A549 (cell line): ENCODE measurements at regions not wholly inside any gene's neighbourhood (a gene's known extent, or its start where the extent isn't known, plus 50 kb on each side); places are given as distances from the start of the nearest gene placed in this dataset.
"Not testable (repeated sequence)": the region's sequence is repeated elsewhere in the genome, so short reads cannot be mapped to it uniquely, and the experiment has no call there.

Experiments
- ATAC-seq, 2 experiments: fragments of 200-7000 bp in 1 of 2; fragments of >200 bp in 1 of 2; cut with Nextera tagmentation in 1 of 2; cut with Tn5 transposase in 1 of 2; 3 replicates each; pipeline versions ENCODE4 v1.8.0 to v1.9.1; 2018 to 2020; ENCODE audit warnings: mild to moderate bottlenecking in 1 of 2, moderate library complexity in 1 of 2
- CTCF ChIA-PET: fragments of 300-600 bp; sonication (Branson Sonifier 250); formaldehyde crosslinking; extraction: SDS; loops from one replicate; lab custom pipeline; 2021; ENCODE audit warnings: antibody characterized with exemption, inconsistent platforms; lab: Yijun Ruan, JAX
- POLR2A ChIA-PET: fragments of 350-600 bp; formaldehyde crosslinking; extraction: SDS; loops from one replicate; lab custom pipeline; 2021; ENCODE audit warnings: antibody characterized with exemption, inconsistent platforms; lab: Yijun Ruan, JAX
- DNase-seq, 2 experiments: peaks; one replicate each; pipeline versions ENCODE4 v3.0.0 to v3.0.0-alpha.2; 2011 to 2016; ENCODE audit warnings: low read depth in 1 of 2, low spot score in 1 of 2
- FAIRE-seq: peaks from 2 replicates; lab custom pipeline; 2011; peaks lifted over from hg19 to GRCh38; lab: Jason Lieb, UNC
- H3K27ac ChIP-seq, 2 experiments: fragments of >200 bp; sonication (Bioruptor Twin); formaldehyde crosslinking; 3 replicates each; pipeline ENCODE4 v1.5.1; 2016 to 2017
- H3K4me1 ChIP-seq: fragments of >200 bp; sonication (Bioruptor Twin); formaldehyde crosslinking; 3 replicates; pipeline ENCODE4 v1.6.1; 2016
- H3K4me2 ChIP-seq: fragments of >200 bp; sonication (Bioruptor Twin); formaldehyde crosslinking; 3 replicates; pipeline ENCODE4 v1.6.1; 2016
- H3K4me3 ChIP-seq: fragments of >200 bp; sonication (Bioruptor Twin); formaldehyde crosslinking; 3 replicates; pipeline ENCODE4 v1.5.1; 2016
- H3K9me3 ChIP-seq: fragments of >200 bp; sonication (Bioruptor Twin); formaldehyde crosslinking; 3 replicates; pipeline ENCODE4 v1.6.1; 2016
- BCL3 ChIP-seq: fragments of >200 bp; sonication (Bioruptor Twin); formaldehyde crosslinking; IDR thresholded peaks from 3 replicates; pipeline ENCODE4 v1.6.1; 2016
- CEBPB ChIP-seq, 2 experiments: fragments of >200 bp in 1 of 2; sonication (Bioruptor Twin) in 1 of 2; formaldehyde crosslinking in 1 of 2; IDR thresholded peaks; 2 replicates each; pipeline ENCODE4 v1.6.1; 2012 to 2016
- CTCF ChIP-seq: fragments of >200 bp; sonication (Bioruptor Twin); formaldehyde crosslinking; IDR thresholded peaks from 3 replicates; pipeline ENCODE4 v1.5.1; 2016
- EHMT2 ChIP-seq: fragments of 200-600 bp; sonication (generic); IDR thresholded peaks from 2 replicates; pipeline ENCODE4 v1.6.1; 2016; ENCODE audit warnings: antibody characterized with exemption, low read depth, mild to moderate bottlenecking, moderate library complexity
- ELK1 ChIP-seq: fragments of 150-350 bp; IDR thresholded peaks from 2 replicates; pipeline ENCODE4 v1.6.1; 2014; ENCODE audit warnings: low read depth, mild to moderate bottlenecking, low read length
- FOSB ChIP-seq: fragments of 250-450 bp; sonication (Bioruptor Pico); IDR thresholded peaks from 2 replicates; pipeline ENCODE4 v1.5.0; 2020; ENCODE audit warnings: mild to moderate bottlenecking, moderate library complexity
- FOSL2 ChIP-seq, 2 experiments: fragments of 450-650 bp in 1 of 2; fragments of >200 bp in 1 of 2; sonication (Bioruptor Twin) in 1 of 2; formaldehyde crosslinking; IDR thresholded peaks; 2 replicates each; pipeline versions ENCODE4 v1.5.0 to v1.6.1; 2016 to 2020; ENCODE audit warnings: mild to moderate bottlenecking in 1 of 2, moderate library complexity in 1 of 2
- FOXS1 ChIP-seq: fragments of 250-450 bp; sonication (Bioruptor Pico); IDR thresholded peaks from 2 replicates; pipeline ENCODE4 v1.5.0; 2020; ENCODE audit warnings: mild to moderate bottlenecking, moderate library complexity
- HEYL ChIP-seq: fragments of 250-450 bp; sonication (Bioruptor Pico); IDR thresholded peaks from 2 replicates; pipeline ENCODE4 v1.8.0; 2021; ENCODE audit warnings: mild to moderate bottlenecking, moderate library complexity
- HMGXB4 ChIP-seq: fragments of 250-450 bp; sonication (Bioruptor Pico); IDR thresholded peaks from 2 replicates; pipeline ENCODE4 v1.5.0; 2021; ENCODE audit warnings: mild to moderate bottlenecking, moderate library complexity, borderline replicate concordance
- HOXA7 ChIP-seq: fragments of 250-450 bp; sonication (Bioruptor Pico); IDR thresholded peaks from 2 replicates; pipeline ENCODE4 v1.5.0; 2020; ENCODE audit warnings: mild to moderate bottlenecking, moderate library complexity
- HOXB5 ChIP-seq: fragments of 250-450 bp; sonication (Bioruptor Pico); IDR thresholded peaks from 2 replicates; pipeline ENCODE4 v1.5.0; 2020; ENCODE audit warnings: mild to moderate bottlenecking, moderate library complexity
- JUN ChIP-seq, 2 experiments: fragments of >200 bp; sonication (Bioruptor Twin); formaldehyde crosslinking; IDR thresholded peaks; 2 replicates in 1 of 2; 3 replicates in 1 of 2; pipeline ENCODE4 v1.6.1; 2016 to 2017
- MAFK ChIP-seq: fragments of 450-650 bp; IDR thresholded peaks from 2 replicates; pipeline ENCODE4 v1.6.1; 2014; ENCODE audit not compliant: partially characterized antibody
- MYC ChIP-seq: IDR thresholded peaks from 2 replicates; pipeline ENCODE4 v1.6.1; 2012; ENCODE audit warnings: mild to moderate bottlenecking, inconsistent platforms, low read length, improper control_type of control experiment, borderline replicate concordance
- NPAS2 ChIP-seq: fragments of 250-450 bp; sonication (Bioruptor Pico); IDR thresholded peaks from 2 replicates; pipeline ENCODE4 v1.8.0; 2022; ENCODE audit warnings: mild to moderate bottlenecking, moderate library complexity, borderline replicate concordance
- POLR2AphosphoS2 ChIP-seq: conservative IDR thresholded peaks from 2 replicates; pipeline ENCODE4 v1.6.1; 2012; ENCODE audit warnings: low read length, improper control_type of control experiment, inconsistent platforms
- RAD21 ChIP-seq, 2 experiments: fragments of >200 bp in 1 of 2; sonication (Bioruptor Twin) in 1 of 2; formaldehyde crosslinking in 1 of 2; IDR thresholded peaks in 1 of 2; conservative IDR thresholded peaks in 1 of 2; 2 replicates in 1 of 2; 3 replicates in 1 of 2; pipeline ENCODE4 v1.6.1; 2012 to 2018; ENCODE audit warnings: inconsistent platforms in 1 of 2
- RARB ChIP-seq: fragments of 250-450 bp; sonication (Bioruptor Pico); IDR thresholded peaks from 2 replicates; pipeline ENCODE4 v1.8.0; 2021; ENCODE audit warnings: mild to moderate bottlenecking, moderate library complexity
- RNF2 ChIP-seq: fragments of 200-600 bp; sonication (generic); IDR thresholded peaks from 2 replicates; pipeline ENCODE4 v1.6.1; 2016; ENCODE audit warnings: low read depth, mild to moderate bottlenecking, antibody characterized with exemption, moderate library complexity, borderline replicate concordance
- SMC3 ChIP-seq: fragments of >200 bp; sonication (Bioruptor Twin); formaldehyde crosslinking; IDR thresholded peaks from 3 replicates; pipeline ENCODE4 v1.6.1; 2018; ENCODE audit warnings: inconsistent platforms
- SREBF2 ChIP-seq: fragments of 450-650 bp; IDR thresholded peaks from 2 replicates; pipeline ENCODE4 v1.6.1; 2014; ENCODE audit warnings: mild to moderate bottlenecking, moderate library complexity
- TFCP2L1 ChIP-seq: fragments of 250-450 bp; sonication (Bioruptor Pico); IDR thresholded peaks from 2 replicates; pipeline ENCODE4 v1.5.0; 2021; ENCODE audit warnings: mild to moderate bottlenecking
- TP53 ChIP-seq: fragments of 250-450 bp; sonication (Bioruptor Pico); IDR thresholded peaks from 2 replicates; pipeline ENCODE4 v1.5.0; 2021; ENCODE audit warnings: mild to moderate bottlenecking, moderate library complexity
- USF2 ChIP-seq: fragments of 450-650 bp; IDR thresholded peaks from 2 replicates; pipeline ENCODE4 v1.6.1; 2014; ENCODE audit warnings: antibody characterized with exemption
- ZC3H11A ChIP-seq: fragments of 450-650 bp; IDR thresholded peaks from 2 replicates; pipeline ENCODE4 v1.6.1; 2014; ENCODE audit warnings: antibody characterized with exemption, mild to moderate bottlenecking
- ZFP36 ChIP-seq: fragments of 450-650 bp; IDR thresholded peaks from 2 replicates; pipeline ENCODE4 v1.6.1; 2014; ENCODE audit warnings: borderline replicate concordance; ENCODE audit not compliant: partially characterized antibody
- ZNF302 ChIP-seq: fragments of 250-450 bp; sonication (Bioruptor Pico); IDR thresholded peaks from 2 replicates; pipeline ENCODE4 v1.9.0; 2021; ENCODE audit warnings: inconsistent platforms, mild to moderate bottlenecking, moderate library complexity
- WGBS: methylation state at CpG from one replicate; pipeline ENCODE4 v1.1.6; 2017; ENCODE audit errors: missing lambda C conversion rate; 5-methylcytosine and 5-hydroxymethylcytosine counted together

- H3K9me3 ChIP-seq: peaks cover 10% of the 10 kb centered on the region; the same call in 1 of the 3 replicates
Observed at GRCh38 chr2:76149846-76150245, 439.1 kb upstream of the GCFC2 start.

GRCh38 chr2:76139303-76139702 lies 428.6 kb upstream of the GCFC2 start:
- H3K4me1 ChIP-seq, ATAC-seq, H3K27ac ChIP-seq, H3K9me3 ChIP-seq, POLR2A ChIA-PET, FAIRE-seq, DNase-seq, H3K4me2 ChIP-seq, CTCF ChIA-PET, H3K4me3 ChIP-seq: not testable (repeated sequence)
- WGBS: 70% methylated on average over 3 of the region's 3 CpGs

More at GRCh38 chr2:76149846-76150245, 439.1 kb upstream of the GCFC2 start:
- CTCF ChIA-PET: no interaction called here
- ATAC-seq (no peak), FAIRE-seq (no peak), DNase-seq (no peak)
- H3K27ac ChIP-seq: no peak overlapping the region
- TF ChIP-seq HOXA7 (CRISPR knock-in tag): no peak
- no peak for TF ChIP-seq ZNF302 (CRISPR knock-in tag)
- no peak for TF ChIP-seq SMC3
- no peak for TF ChIP-seq ZC3H11A
- no peak for TF ChIP-seq HEYL (CRISPR knock-in tag)
- no peak for TF ChIP-seq JUN (IDR thresholded peaks at IDR 0.05)
- TF ChIP-seq RAD21 (conservative IDR thresholded peaks at IDR 0.05 in 1 of 2, IDR thresholded peaks at IDR 0.05 in 1 of 2): no peak
- no peak for TF ChIP-seq RARB (CRISPR knock-in tag)
- no peak for TF ChIP-seq FOSB (CRISPR knock-in tag)
- no peak for TF ChIP-seq HOXB5 (CRISPR knock-in tag)
- no peak for TF ChIP-seq POLR2AphosphoS2
- TF ChIP-seq TP53 (CRISPR knock-in tag): no peak
- TF ChIP-seq FOXS1 (CRISPR knock-in tag): no peak
- TF ChIP-seq TFCP2L1 (CRISPR knock-in tag): no peak
- TF ChIP-seq, all 56 proteins: peak for 0
- no peaks in the 10 kb centered on the region for H3K4me1 ChIP-seq
- H3K4me3 ChIP-seq: no peak overlapping the region
- no peak overlapping the region for H3K4me2 ChIP-seq
- POLR2A ChIA-PET: no interaction called here

- POLR2A ChIA-PET: no interaction called here
- Histone ChIP-seq H3K4me3 (no peak overlapping the region), H3K9me3 (no peaks in the 10 kb centered on the region), H3K27ac (no peak overlapping the region), H3K4me1 (no peaks in the 10 kb centered on the region), H3K4me2 (no peak overlapping the region)
- no peak for DNase-seq
- no peak for ATAC-seq
- 28% methylated on average over 3 of the region's 3 CpGs for WGBS
- CTCF ChIA-PET: no interaction called here
- no peak for FAIRE-seq
- TF ChIP-seq FOSL2 (IDR thresholded peaks at IDR 0.05): no peak
- TF ChIP-seq FOSL2 (CRISPR knock-in tag; IDR thresholded peaks at IDR 0.05): no peak
- TF ChIP-seq POLR2AphosphoS2: no peak
- no peak for TF ChIP-seq USF2
- TF ChIP-seq CEBPB (IDR thresholded peaks at IDR 0.05): no peak
- TF ChIP-seq HMGXB4: no peak
- TF ChIP-seq MYC: no peak
- no peak for TF ChIP-seq BCL3
- no peak for TF ChIP-seq MAFK
- TF ChIP-seq HEYL (CRISPR knock-in tag): no peak
- no peak for TF ChIP-seq EHMT2
- TF ChIP-seq ZFP36: no peak
- TF ChIP-seq SREBF2: no peak
- no peak for TF ChIP-seq CTCF
- no peak for TF ChIP-seq ELK1
- no peak for TF ChIP-seq RNF2
- TF ChIP-seq NPAS2 (CRISPR knock-in tag): no peak
- TF ChIP-seq TFCP2L1 (CRISPR knock-in tag): no peak
- TF ChIP-seq TP53 (CRISPR knock-in tag): no peak
Observed at GRCh38 chr2:76128622-76129021, 417.9 kb upstream of the GCFC2 start.
